ENCODE measurements at regions not wholly inside any gene's neighbourhood (a gene's known extent, or its start where the extent isn't known, plus 50 kb on each side); places are given as distances from the start of the nearest gene placed in this dataset.
A peak's percentile ranks its signal among the peaks of the same experiment; 100 is the strongest.

- no peaks in the 10 kb centered on the region for H3K36me3 Mint-ChIP-seq (ENCODE audit: low read depth)
- Histone ChIP-seq H3K4me1 (ENCODE audit: control insufficient read depth, insufficient read depth, low read length) (no peaks in the 10 kb centered on the region), H3K9me3 (ENCODE audit: control insufficient read depth, low read length) (no peaks in the 10 kb centered on the region), H3K36me3 (ENCODE audit: control insufficient read depth, insufficient read depth, low read length) (no peaks in the 10 kb centered on the region), H3K27me3 (ENCODE audit: control insufficient read depth, insufficient read depth, low read length, poor library complexity, severe bottlenecking) (no peaks in the 10 kb centered on the region), H3K27ac (ENCODE audit: low read depth, low read length) (no peak overlapping the region), H3K4me3 (ENCODE audit: low read length) (no peak overlapping the region), H3K9ac (ENCODE audit: extremely low read depth, low read length, poor library complexity, severe bottlenecking) (no peak overlapping the region)
- no peak overlapping the region for H3K4me3 Mint-ChIP-seq
- no peaks in the 10 kb centered on the region for H3K9me3 Mint-ChIP-seq
- no peaks in the 10 kb centered on the region for H3K27me3 Mint-ChIP-seq (ENCODE audit: insufficient read depth)
- WGBS, 2 experiments (ENCODE audit: insufficient coverage in 1 of 2, insufficient read length in 1 of 2) = 91% methylated on average over 2 of the region's 2 CpGs; no CpG with 5 or more reads in 1 of the 2 experiments
- DNase-seq = no peak
- peaks cover 13% of the 10 kb centered on the region for H3K4me1 Mint-ChIP-seq
- no peak overlapping the region for H3K27ac Mint-ChIP-seq
- no peak for TF ChIP-seq CTCF (conservative IDR thresholded peaks at IDR 0.05)
These were observed 683.1 kb downstream of the KCTD8 start for GRCh38 chr4:43765514-43765913.

DNA sequence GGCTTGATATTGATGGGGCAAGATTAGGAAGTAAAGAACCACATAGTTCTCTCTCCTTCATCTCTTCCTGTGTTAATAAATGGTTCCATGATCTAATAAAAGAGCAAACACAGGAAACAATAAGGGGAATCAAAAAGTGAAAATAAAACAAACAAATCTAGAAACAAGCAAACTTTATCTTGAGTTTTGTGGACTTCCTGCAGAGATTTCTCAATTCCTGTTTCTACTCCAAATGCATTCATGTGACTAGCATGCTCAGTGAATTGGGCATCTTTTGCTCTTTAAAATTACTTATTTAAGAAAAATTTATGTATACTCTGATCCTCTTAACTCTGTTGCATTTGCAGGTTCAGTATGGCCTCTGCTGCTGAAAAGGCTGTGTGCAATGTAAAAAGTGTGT is 682.0 kb downstream of the KCTD8 start:
- TF ChIP-seq CTCF (conservative IDR thresholded peaks at IDR 0.05) = no peak
- Histone ChIP-seq H3K27ac (ENCODE audit: low read depth, low read length) (no peak overlapping the region), H3K4me3 (ENCODE audit: low read length) (no peak overlapping the region), H3K36me3 (ENCODE audit: control insufficient read depth, insufficient read depth, low read length) (no peaks in the 10 kb centered on the region), H3K27me3 (ENCODE audit: control insufficient read depth, insufficient read depth, low read length, poor library complexity, severe bottlenecking) (no peaks in the 10 kb centered on the region), H3K4me1 (ENCODE audit: control insufficient read depth, insufficient read depth, low read length) (no peaks in the 10 kb centered on the region), H3K9ac (ENCODE audit: extremely low read depth, low read length, poor library complexity, severe bottlenecking) (no peak overlapping the region), H3K9me3 (ENCODE audit: control insufficient read depth, low read length) (no peaks in the 10 kb centered on the region)
- DNase-seq = no peak
- Mint-ChIP-seq H3K27ac (no peak overlapping the region), H3K27me3 (ENCODE audit: insufficient read depth) (no peaks in the 10 kb centered on the region), H3K36me3 (ENCODE audit: low read depth) (no peaks in the 10 kb centered on the region), H3K4me3 (no peak overlapping the region), H3K9me3 (no peaks in the 10 kb centered on the region), H3K4me1 (peaks cover 13% of the 10 kb centered on the region)

GRCh38 chr4:43776371-43776770 is 672.2 kb downstream of the KCTD8 start:
- Mint-ChIP-seq H3K4me3 (no peak overlapping the region), H3K36me3 (ENCODE audit: low read depth) (no peaks in the 10 kb centered on the region), H3K27ac (no peak overlapping the region), H3K27me3 (ENCODE audit: insufficient read depth) (no peaks in the 10 kb centered on the region), H3K4me1 (peaks cover 8% of the 10 kb centered on the region), H3K9me3 (no peaks in the 10 kb centered on the region)
- no peaks in the 10 kb centered on the region for H3K36me3 ChIP-seq (ENCODE audit: control insufficient read depth, insufficient read depth, low read length)
- H3K9me3 ChIP-seq (ENCODE audit: control insufficient read depth, low read length) = no peaks in the 10 kb centered on the region
- DNase-seq = no peak
- WGBS, 2 experiments (ENCODE audit: insufficient coverage in 1 of 2, insufficient read length in 1 of 2) = 100% methylated on average over 1 of the region's 1 CpG; no CpG with 5 or more reads in 1 of the 2 experiments
- H3K27me3 ChIP-seq (ENCODE audit: control insufficient read depth, insufficient read depth, low read length, poor library complexity, severe bottlenecking) = no peaks in the 10 kb centered on the region
- no peak overlapping the region for H3K27ac ChIP-seq (ENCODE audit: low read depth, low read length)
- no peaks in the 10 kb centered on the region for H3K4me1 ChIP-seq (ENCODE audit: control insufficient read depth, insufficient read depth, low read length)
- TF ChIP-seq CTCF (conservative IDR thresholded peaks at IDR 0.05) = peak; percentile 63
- no peak overlapping the region for H3K4me3 ChIP-seq (ENCODE audit: low read length)
- no peak overlapping the region for H3K9ac ChIP-seq (ENCODE audit: extremely low read depth, low read length, poor library complexity, severe bottlenecking)

All from endodermal cell (in vitro differentiated cells).